GM12873 (cell line): ENCODE measurements at regions not wholly inside any gene's neighbourhood (a gene's known extent, or its start where the extent isn't known, plus 50 kb on each side); places are given as distances from the start of the nearest gene placed in this dataset.

Experiments
- TF ChIP-seq, protein P1 (sequence below): IDR thresholded peaks from 2 replicates; pipeline ENCODE4 v1.5.1; 2012; ENCODE audit warnings: low read depth, mild to moderate bottlenecking, moderate library complexity, low read length, control low read depth; ENCODE audit not compliant: insufficient read depth; ENCODE audit errors: missing control alignments

DNA sequence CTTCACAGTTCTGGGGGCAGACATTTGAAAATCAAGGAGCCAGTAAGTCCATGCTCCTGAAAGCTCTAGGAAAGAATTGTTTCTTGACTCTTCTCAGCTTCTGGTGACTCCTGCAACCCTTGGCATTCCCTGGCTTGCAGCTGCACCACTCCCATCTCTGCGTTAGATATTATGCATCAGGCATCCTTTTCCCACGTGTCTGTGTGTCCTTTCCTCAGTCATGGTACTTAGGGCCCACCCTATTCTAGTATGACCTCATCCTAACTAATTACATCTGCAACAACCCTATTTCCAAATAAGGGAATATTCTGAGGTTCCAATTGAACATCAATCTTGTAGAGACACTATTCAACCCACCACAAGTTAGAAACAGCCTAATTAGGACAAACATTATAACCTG is 931.7 kb upstream of the CHAC2 start:
- TF ChIP-seq, protein P1, sequence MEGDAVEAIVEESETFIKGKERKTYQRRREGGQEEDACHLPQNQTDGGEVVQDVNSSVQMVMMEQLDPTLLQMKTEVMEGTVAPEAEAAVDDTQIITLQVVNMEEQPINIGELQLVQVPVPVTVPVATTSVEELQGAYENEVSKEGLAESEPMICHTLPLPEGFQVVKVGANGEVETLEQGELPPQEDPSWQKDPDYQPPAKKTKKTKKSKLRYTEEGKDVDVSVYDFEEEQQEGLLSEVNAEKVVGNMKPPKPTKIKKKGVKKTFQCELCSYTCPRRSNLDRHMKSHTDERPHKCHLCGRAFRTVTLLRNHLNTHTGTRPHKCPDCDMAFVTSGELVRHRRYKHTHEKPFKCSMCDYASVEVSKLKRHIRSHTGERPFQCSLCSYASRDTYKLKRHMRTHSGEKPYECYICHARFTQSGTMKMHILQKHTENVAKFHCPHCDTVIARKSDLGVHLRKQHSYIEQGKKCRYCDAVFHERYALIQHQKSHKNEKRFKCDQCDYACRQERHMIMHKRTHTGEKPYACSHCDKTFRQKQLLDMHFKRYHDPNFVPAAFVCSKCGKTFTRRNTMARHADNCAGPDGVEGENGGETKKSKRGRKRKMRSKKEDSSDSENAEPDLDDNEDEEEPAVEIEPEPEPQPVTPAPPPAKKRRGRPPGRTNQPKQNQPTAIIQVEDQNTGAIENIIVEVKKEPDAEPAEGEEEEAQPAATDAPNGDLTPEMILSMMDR: no peak

DNA sequence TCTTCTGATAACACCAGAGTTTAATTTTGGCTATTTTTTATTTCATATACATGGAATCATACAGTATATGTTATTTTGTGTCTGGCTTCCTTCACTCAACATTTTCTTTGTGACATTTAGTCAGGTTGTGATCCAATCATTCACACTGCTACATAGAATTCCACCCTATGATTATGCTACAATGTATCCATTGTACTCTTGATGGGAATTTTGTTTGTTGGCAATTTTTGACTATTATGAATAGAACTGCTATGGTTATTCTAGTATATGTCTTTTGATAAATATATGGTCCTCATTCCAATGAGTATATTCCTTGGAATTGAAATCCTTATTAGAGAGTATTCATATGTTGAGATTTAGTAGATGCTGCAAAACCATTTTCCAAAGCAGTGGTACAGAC is 936.4 kb upstream of the CHAC2 start:
- TF ChIP-seq, protein P1: no peak

DNA sequence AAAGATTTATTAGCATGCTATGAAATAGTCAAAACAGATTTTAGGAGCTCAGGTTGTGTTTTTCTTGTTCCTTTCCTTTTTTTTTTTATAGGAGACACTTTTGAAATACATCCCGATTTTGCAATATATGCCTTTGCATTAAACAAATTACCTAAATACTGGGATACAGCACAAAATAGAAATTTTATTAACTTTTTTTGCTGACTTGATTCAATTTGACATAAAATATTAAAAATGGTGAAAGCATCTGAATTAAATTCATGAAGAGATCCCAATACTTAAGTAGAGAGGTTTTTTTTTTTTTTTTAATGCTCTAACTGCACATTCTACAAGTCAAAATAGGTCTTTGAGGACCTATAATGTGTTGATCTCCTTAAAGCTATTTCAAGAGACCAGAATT is 939.5 kb upstream of the CHAC2 start:
- TF ChIP-seq, protein P1: no peak

DNA sequence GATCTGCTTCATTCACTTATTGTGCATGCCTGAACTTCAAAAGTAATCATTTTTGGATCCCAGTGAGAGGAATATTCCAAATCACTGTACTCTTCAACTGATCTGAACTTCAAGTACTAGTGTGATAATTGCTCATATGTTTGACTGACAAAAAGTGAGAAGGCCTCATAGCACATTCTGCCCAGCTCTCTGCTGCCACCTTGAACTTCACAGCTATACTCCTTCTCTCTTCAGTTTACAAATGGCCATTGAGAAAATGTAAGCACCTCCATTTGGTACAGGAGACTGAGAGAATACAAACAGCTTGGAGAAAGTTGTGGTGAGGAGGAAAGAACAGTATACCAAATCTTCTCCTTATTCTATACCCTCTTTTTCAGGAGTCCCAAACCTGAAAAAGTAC is 946.0 kb upstream of the CHAC2 start:
- TF ChIP-seq, protein P1: no peak

DNA sequence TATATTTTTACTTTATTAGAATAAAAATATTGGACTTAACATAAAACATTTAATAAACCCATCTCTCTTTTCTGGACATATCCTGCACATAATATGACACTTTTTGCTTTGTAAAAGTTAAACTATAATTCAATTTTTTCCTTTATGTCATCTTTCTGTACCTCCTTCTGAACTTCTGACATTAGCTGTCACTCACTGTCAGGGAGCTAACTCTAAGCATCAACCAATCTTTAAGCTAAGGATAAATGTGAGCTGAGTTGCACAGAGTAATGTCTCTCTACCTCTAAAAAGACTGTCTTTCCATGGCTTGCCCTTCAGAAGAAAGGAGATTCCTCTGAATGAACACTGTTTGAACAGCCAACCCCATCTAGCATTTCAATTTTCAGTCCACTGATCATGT is 948.6 kb upstream of the CHAC2 start:
- TF ChIP-seq, protein P1: no peak

DNA sequence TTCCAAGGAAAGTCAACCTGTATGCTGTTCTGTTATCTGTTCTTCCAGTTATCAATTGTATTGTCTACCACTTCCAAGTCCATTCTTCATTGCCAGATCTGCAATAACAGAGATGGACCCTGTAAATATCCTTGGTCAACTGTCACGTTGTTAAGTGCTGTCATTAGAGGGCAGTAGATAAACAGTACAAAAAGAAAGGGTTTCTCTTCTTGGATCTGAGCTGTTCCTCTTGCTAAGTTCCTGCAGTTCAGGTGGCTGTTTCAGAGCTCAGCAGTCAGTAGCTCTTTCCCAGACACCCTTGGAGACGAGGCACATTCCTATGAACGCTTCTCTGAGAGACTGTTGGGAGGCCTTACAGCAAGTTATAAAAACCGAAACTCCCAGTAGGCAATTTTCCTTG is 957.1 kb upstream of the CHAC2 start:
- TF ChIP-seq, protein P1: no peak

DNA sequence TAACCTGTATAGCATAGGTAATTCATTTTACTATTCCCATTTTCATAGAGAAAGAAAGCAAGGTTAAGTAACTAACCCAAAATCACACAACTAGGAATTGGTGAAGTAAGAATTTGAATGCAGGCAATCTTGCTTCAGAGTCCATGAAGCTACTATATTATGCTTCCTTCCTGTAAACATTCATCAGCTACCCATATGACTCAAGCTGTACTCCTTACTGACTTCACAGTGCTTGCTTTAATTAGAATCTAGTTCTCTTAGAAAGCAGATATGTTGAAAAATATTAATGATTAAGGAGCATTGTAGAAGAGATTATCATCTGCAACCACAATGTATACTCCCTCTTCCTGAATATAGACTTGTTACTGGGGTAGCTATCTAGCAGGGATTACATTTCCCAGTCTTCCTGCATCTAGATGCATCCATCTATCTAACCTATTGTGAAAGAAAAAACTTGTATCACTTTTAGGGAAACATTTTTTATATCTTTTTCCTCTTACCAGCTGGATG is 961.6 kb upstream of the CHAC2 start:
- TF ChIP-seq, protein P1: no peak
